HCT116 (cell line): ENCODE measurements at regions not wholly inside any gene's neighbourhood (a gene's known extent, or its start where the extent isn't known, plus 50 kb on each side); places are given as distances from the start of the nearest gene placed in this dataset.

Experiments
- ATAC-seq: fragments of 200-7000 bp; cut with Tn5 transposase; 2 replicates; pipeline ENCODE4 v1.9.1; 2020; ENCODE audit warnings: mild to moderate bottlenecking, moderate library complexity
- BruUV-seq: library from RNA; stranded (reverse); fragments of 400-500 nt; replicated peaks from 2 replicates; lab custom pipeline; 2021; lab: Mats Ljungman, UMichigan
- CTCF ChIA-PET: fragments of 300-600 bp; sonication (Branson Sonifier 250); formaldehyde crosslinking; loops from one replicate; lab custom pipeline; 2021; ENCODE audit warnings: antibody characterized with exemption; lab: Charles Lee
- POLR2A ChIA-PET: fragments of 300-600, 350-600 bp; sonication (Branson Sonifier 250); formaldehyde crosslinking; loops from one replicate; lab custom pipeline; 2021; ENCODE audit warnings: antibody characterized with exemption; lab: Charles Lee
- RAD21 ChIA-PET, 2 experiments: fragments of 300-600 bp; sonication (Branson Sonifier 250); formaldehyde crosslinking; loops; one replicate each; lab custom pipeline; 2023; ENCODE audit warnings: low total read pairs in 2 of 2; ENCODE audit not compliant: uncharacterized antibody in 2 of 2, unreplicated experiment in 2 of 2, low non-redundant PET in 1 of 2; lab: Charles Lee
- DNase-seq: peaks from one replicate; pipeline ENCODE4 v3.0.0-alpha.2; 2010; ENCODE audit warnings: low read depth, low spot score
- H2AFZ ChIP-seq: fragments of 200-600 bp; shearing (Covaris generic), sonication (generic); 2 replicates; pipeline ENCODE4 v1.6.1; 2017; ENCODE audit warnings: low read depth, mixed run types, mixed read lengths, antibody characterized with exemption, low read length; ENCODE audit not compliant: poor library complexity, severe bottlenecking
- H3K27ac ChIP-seq: 2 replicates; pipeline ENCODE4 v1.5.1; 2012; ENCODE audit warnings: low read depth, low read length
- H3K27me3 ChIP-seq: fragments of 200-600 bp; sonication (generic); 2 replicates; pipeline ENCODE4 v1.6.1; 2016; ENCODE audit warnings: mixed run types, low read length, mixed read lengths; ENCODE audit not compliant: insufficient read depth
- H3K36me3 ChIP-seq, 2 experiments: fragments of 200-500 bp in 1 of 2; fragments of 200-600 bp in 1 of 2; sonication (Bioruptor generic) in 1 of 2; sonication (generic) in 1 of 2; 2 replicates each; pipeline versions ENCODE4 v1.5.1 to v1.6.1; 2014 to 2016; ENCODE audit warnings: low read length in 2 of 2, inconsistent platforms in 1 of 2, mixed read lengths in 1 of 2, mixed run types in 1 of 2; ENCODE audit not compliant: insufficient read depth in 2 of 2, control insufficient read depth in 1 of 2
- H3K4me1 ChIP-seq, 2 experiments: fragments of 200-600 bp in 1 of 2; sonication (generic) in 1 of 2; 2 replicates each; pipeline versions ENCODE4 v1.5.1 to v1.6.1; 2012 to 2017; ENCODE audit warnings: low read length in 2 of 2, inconsistent platforms in 1 of 2, mild to moderate bottlenecking in 1 of 2, mixed read lengths in 1 of 2, mixed run types in 1 of 2, moderate library complexity in 1 of 2; ENCODE audit not compliant: insufficient read depth in 2 of 2, control insufficient read depth in 1 of 2
- H3K4me2 ChIP-seq: fragments of 200-600 bp; sonication (generic); 2 replicates; pipeline ENCODE4 v1.6.1; 2017; ENCODE audit warnings: mixed run types, low read length, mixed read lengths
- H3K4me3 ChIP-seq, 2 experiments: fragments of 200-600 bp in 1 of 2; sonication (generic) in 1 of 2; replicated peaks in 1 of 2; 2 replicates each; pipeline ENCODE4 v1.5.1; 2011 to 2016; ENCODE audit warnings: low read length in 2 of 2, control low read depth in 1 of 2, low read depth in 1 of 2, mild to moderate bottlenecking in 1 of 2, mixed read lengths in 1 of 2, mixed run types in 1 of 2
- H3K79me2 ChIP-seq: fragments of 200-600 bp; sonication (generic); 2 replicates; pipeline ENCODE4 v1.6.1; 2017; ENCODE audit warnings: mild to moderate bottlenecking, mixed run types, low read length, moderate library complexity, mixed read lengths; ENCODE audit not compliant: insufficient read depth
- H3K9ac ChIP-seq: fragments of 200-600 bp; sonication (generic); 2 replicates; pipeline ENCODE4 v1.6.1; 2016; ENCODE audit warnings: low read length, mixed read lengths
- H3K9me2 ChIP-seq: fragments of 200-600 bp; sonication (generic), shearing (Covaris generic); 2 replicates; pipeline ENCODE4 v1.6.1; 2017; ENCODE audit warnings: mixed run types, mild to moderate bottlenecking, moderate library complexity; ENCODE audit not compliant: insufficient read depth
- H3K9me3 ChIP-seq, 2 experiments: fragments of 200-500 bp in 1 of 2; fragments of 200-600 bp in 1 of 2; sonication (Bioruptor generic) in 1 of 2; sonication (generic) in 1 of 2; 2 replicates each; pipeline ENCODE4 v1.6.1; 2014 to 2017; ENCODE audit warnings: low read length in 2 of 2, mixed read lengths in 2 of 2, inconsistent platforms in 1 of 2, low read depth in 1 of 2, mild to moderate bottlenecking in 1 of 2, mixed run types in 1 of 2, moderate library complexity in 1 of 2; ENCODE audit not compliant: control insufficient read depth in 1 of 2, insufficient read depth in 1 of 2
- H4K20me1 ChIP-seq: fragments of 200-600 bp; sonication (generic), shearing (Covaris generic); 2 replicates; pipeline ENCODE4 v1.6.1; 2017; ENCODE audit warnings: mixed run types, mild to moderate bottlenecking, moderate library complexity; ENCODE audit not compliant: insufficient read depth
- CBX3 ChIP-seq: IDR thresholded peaks from 2 replicates; pipeline ENCODE4 v1.6.1; 2012; ENCODE audit warnings: low read depth
- CEBPB ChIP-seq: IDR thresholded peaks from 2 replicates; pipeline ENCODE4 v1.6.1; 2012; ENCODE audit warnings: low read depth
- ELF1 ChIP-seq: IDR thresholded peaks from 2 replicates; pipeline ENCODE4 v1.6.1; 2012; ENCODE audit warnings: low read depth, borderline replicate concordance
- EZH2 ChIP-seq: fragments of 200-600 bp; sonication (generic); IDR thresholded peaks from 2 replicates; pipeline ENCODE4 v1.6.1; 2017; ENCODE audit warnings: antibody characterized with exemption, mixed run types
- FOSL1 ChIP-seq: IDR thresholded peaks from 2 replicates; pipeline ENCODE4 v1.6.1; 2012; ENCODE audit warnings: low read depth
- MAX ChIP-seq: IDR thresholded peaks from 2 replicates; pipeline ENCODE4 v1.6.1; 2012
- POLR2AphosphoS5 ChIP-seq: IDR thresholded peaks from 2 replicates; pipeline ENCODE4 v1.6.1; 2011; ENCODE audit warnings: mild to moderate bottlenecking, low read depth, low read length, moderate library complexity
- RAD21 ChIP-seq: IDR thresholded peaks from 2 replicates; pipeline ENCODE4 v1.6.1; 2012; ENCODE audit warnings: low read depth, mild to moderate bottlenecking
- SIN3A ChIP-seq: IDR thresholded peaks from 2 replicates; pipeline ENCODE4 v1.6.1; 2012; ENCODE audit warnings: low read depth
- SP1 ChIP-seq: IDR thresholded peaks from 2 replicates; pipeline ENCODE4 v1.6.1; 2012; ENCODE audit warnings: low read depth
- SRF ChIP-seq: IDR thresholded peaks from 2 replicates; pipeline ENCODE4 v1.6.1; 2012; ENCODE audit warnings: low read depth
- ZNF274 ChIP-seq: fragments of 200-500 bp; sonication (Bioruptor generic); IDR thresholded peaks from 2 replicates; pipeline ENCODE4 v1.6.1; 2014; ENCODE audit warnings: mild to moderate bottlenecking, low read depth, low read length, inconsistent platforms
- intact Hi-C: fragments of 100-400 bp; cut with micrococcal nuclease; formaldehyde crosslinking; loops from 2 replicates; pipeline ENCODE4 v1.10.0; 2022
- TF ChIP-seq, protein P1 (sequence below): IDR thresholded peaks from 2 replicates; pipeline ENCODE4 v1.6.1; 2011; ENCODE audit warnings: mild to moderate bottlenecking, low read length, moderate library complexity; ENCODE audit not compliant: insufficient replicate concordance; ENCODE audit errors: extremely low read depth
- TF ChIP-seq, protein P2 (sequence below): IDR thresholded peaks from 2 replicates; pipeline ENCODE4 v1.6.1; 2012
- TF ChIP-seq, protein P3 (sequence below): IDR thresholded peaks from 2 replicates; pipeline ENCODE4 v1.6.1; 2012; ENCODE audit warnings: low read depth

DNA sequence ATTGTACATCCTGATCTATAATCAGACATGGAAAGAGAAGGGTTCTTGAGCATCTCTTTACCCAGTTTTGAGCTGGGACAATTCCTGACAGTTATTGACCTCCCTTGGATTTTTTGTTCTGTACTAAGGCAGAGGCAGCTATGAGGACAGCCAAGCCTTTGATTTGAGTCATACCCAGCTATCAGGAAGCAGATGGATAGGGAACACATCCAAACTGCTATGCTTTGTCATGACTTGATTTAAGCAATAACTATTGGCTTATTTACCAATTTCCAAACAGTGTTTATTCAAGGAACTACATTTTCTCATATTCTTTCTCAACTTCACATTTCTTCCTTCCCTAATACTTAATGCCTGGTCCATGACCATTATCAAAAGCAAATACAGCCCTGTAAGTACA, 396.4 kb upstream of the STEAP1 start:
- no peaks in the 10 kb centered on the region for H3K27me3 ChIP-seq
- ATAC-seq, result no peak
- ChIA-PET CTCF (no interaction called here), POLR2A (no interaction called here), RAD21 (no interaction called here)
- no peaks in the 10 kb centered on the region for H3K36me3 ChIP-seq
- no peak for TF ChIP-seq RAD21
- TF ChIP-seq SP1, result no peak
- TF ChIP-seq SRF, result no peak
- TF ChIP-seq, protein P1, sequence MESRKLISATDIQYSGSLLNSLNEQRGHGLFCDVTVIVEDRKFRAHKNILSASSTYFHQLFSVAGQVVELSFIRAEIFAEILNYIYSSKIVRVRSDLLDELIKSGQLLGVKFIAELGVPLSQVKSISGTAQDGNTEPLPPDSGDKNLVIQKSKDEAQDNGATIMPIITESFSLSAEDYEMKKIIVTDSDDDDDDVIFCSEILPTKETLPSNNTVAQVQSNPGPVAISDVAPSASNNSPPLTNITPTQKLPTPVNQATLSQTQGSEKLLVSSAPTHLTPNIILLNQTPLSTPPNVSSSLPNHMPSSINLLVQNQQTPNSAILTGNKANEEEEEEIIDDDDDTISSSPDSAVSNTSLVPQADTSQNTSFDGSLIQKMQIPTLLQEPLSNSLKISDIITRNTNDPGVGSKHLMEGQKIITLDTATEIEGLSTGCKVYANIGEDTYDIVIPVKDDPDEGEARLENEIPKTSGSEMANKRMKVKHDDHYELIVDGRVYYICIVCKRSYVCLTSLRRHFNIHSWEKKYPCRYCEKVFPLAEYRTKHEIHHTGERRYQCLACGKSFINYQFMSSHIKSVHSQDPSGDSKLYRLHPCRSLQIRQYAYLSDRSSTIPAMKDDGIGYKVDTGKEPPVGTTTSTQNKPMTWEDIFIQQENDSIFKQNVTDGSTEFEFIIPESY, result no peak
- no peak for TF ChIP-seq ZNF274
- no peak for TF ChIP-seq CBX3
- no peak for TF ChIP-seq EZH2
- no peak for TF ChIP-seq ELF1
- TF ChIP-seq POLR2AphosphoS5, result no peak
- TF ChIP-seq CEBPB, result no peak
- TF ChIP-seq, protein P2, sequence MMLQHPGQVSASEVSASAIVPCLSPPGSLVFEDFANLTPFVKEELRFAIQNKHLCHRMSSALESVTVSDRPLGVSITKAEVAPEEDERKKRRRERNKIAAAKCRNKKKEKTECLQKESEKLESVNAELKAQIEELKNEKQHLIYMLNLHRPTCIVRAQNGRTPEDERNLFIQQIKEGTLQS, result no peak
- TF ChIP-seq SIN3A, result no peak
- TF ChIP-seq FOSL1, result no peak
- TF ChIP-seq, protein P3, sequence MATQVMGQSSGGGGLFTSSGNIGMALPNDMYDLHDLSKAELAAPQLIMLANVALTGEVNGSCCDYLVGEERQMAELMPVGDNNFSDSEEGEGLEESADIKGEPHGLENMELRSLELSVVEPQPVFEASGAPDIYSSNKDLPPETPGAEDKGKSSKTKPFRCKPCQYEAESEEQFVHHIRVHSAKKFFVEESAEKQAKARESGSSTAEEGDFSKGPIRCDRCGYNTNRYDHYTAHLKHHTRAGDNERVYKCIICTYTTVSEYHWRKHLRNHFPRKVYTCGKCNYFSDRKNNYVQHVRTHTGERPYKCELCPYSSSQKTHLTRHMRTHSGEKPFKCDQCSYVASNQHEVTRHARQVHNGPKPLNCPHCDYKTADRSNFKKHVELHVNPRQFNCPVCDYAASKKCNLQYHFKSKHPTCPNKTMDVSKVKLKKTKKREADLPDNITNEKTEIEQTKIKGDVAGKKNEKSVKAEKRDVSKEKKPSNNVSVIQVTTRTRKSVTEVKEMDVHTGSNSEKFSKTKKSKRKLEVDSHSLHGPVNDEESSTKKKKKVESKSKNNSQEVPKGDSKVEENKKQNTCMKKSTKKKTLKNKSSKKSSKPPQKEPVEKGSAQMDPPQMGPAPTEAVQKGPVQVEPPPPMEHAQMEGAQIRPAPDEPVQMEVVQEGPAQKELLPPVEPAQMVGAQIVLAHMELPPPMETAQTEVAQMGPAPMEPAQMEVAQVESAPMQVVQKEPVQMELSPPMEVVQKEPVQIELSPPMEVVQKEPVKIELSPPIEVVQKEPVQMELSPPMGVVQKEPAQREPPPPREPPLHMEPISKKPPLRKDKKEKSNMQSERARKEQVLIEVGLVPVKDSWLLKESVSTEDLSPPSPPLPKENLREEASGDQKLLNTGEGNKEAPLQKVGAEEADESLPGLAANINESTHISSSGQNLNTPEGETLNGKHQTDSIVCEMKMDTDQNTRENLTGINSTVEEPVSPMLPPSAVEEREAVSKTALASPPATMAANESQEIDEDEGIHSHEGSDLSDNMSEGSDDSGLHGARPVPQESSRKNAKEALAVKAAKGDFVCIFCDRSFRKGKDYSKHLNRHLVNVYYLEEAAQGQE, result no peak
- TF ChIP-seq MAX, result no peak
- no peak overlapping the region for H3K4me3 ChIP-seq
- no peaks in the 10 kb centered on the region for H3K4me1 ChIP-seq
- H3K27ac ChIP-seq, result no peak overlapping the region
- H2AFZ ChIP-seq, result no peak overlapping the region
- DNase-seq, result no peak
- BruUV-seq, result no TSS peak
- H3K79me2 ChIP-seq, result no peaks in the 10 kb centered on the region
- H4K20me1 ChIP-seq, result no peaks in the 10 kb centered on the region
- no peak overlapping the region for H3K4me2 ChIP-seq
- H3K9ac ChIP-seq, result no peak overlapping the region
- no peaks in the 10 kb centered on the region for H3K9me2 ChIP-seq
- intact Hi-C loops, result no loop called here
- H3K9me3 ChIP-seq, result no peaks in the 10 kb centered on the region
